HG03025 (cell line): ENCODE measurements at regions not wholly inside any gene's neighbourhood (a gene's known extent, or its start where the extent isn't known, plus 50 kb on each side); places are given as distances from the start of the nearest gene placed in this dataset.

Source experiments
- ATAC-seq: cut with Tn5 transposase; IDR thresholded peaks from one replicate; pipeline ENCODE4 v1.9.1; 2021; ENCODE audit warnings: mild to moderate bottlenecking, moderate library complexity; ENCODE audit not compliant: unreplicated experiment, low FRiP score

- ATAC-seq: no peak
Observed at GRCh38 chrX:148448686-148449085, 51.7 kb upstream of the AFF2 start.
